Endothelial cell of umbilical vein (primary cell): ENCODE measurements at regions not wholly inside any gene's neighbourhood (a gene's known extent, or its start where the extent isn't known, plus 50 kb on each side); places are given as distances from the start of the nearest gene placed in this dataset.

Source experiments
- BruUV-seq: library from RNA; stranded (reverse); fragments of 400-500 nt; replicated peaks from 2 replicates; lab custom pipeline; 2021; lab: Mats Ljungman, UMichigan
- CTCF ChIA-PET: fragments of 300-600, 350-600 bp; sonication (Branson Sonifier 250); formaldehyde crosslinking; loops from one replicate; lab custom pipeline; 2021; ENCODE audit warnings: antibody characterized with exemption, inconsistent platforms; lab: Charles Lee
- POLR2A ChIA-PET: fragments of 300-600, 350-600 bp; sonication (Branson Sonifier 250); formaldehyde crosslinking; loops from one replicate; lab custom pipeline; 2021; ENCODE audit warnings: antibody characterized with exemption, inconsistent platforms; lab: Charles Lee
- DNase-seq: peaks from one replicate; pipeline ENCODE4 v3.0.0-alpha.2; 2011; ENCODE audit warnings: low read depth, low spot score
- FAIRE-seq: peaks from 2 replicates; lab custom pipeline; 2011; peaks lifted over from hg19 to GRCh38; lab: Jason Lieb, UNC
- H2AFZ ChIP-seq: 2 replicates; pipeline ENCODE4 v1.6.0; 2012; ENCODE audit warnings: low read depth, low read length, control low read depth, inconsistent platforms
- H3K27ac ChIP-seq: 2 replicates; pipeline ENCODE4 v1.5.1; 2011; ENCODE audit warnings: low read depth, mild to moderate bottlenecking, control low read depth, low read length, moderate library complexity; ENCODE audit not compliant: insufficient read depth
- H3K27me3 ChIP-seq, 2 experiments: 2 replicates each; pipeline versions ENCODE4 v1.6.0 to v1.6.1; 2011; ENCODE audit warnings: low read length in 2 of 2, mixed read lengths in 1 of 2; ENCODE audit not compliant: control insufficient read depth in 2 of 2, insufficient read depth in 2 of 2
- H3K36me3 ChIP-seq, 2 experiments: 2 replicates in 1 of 2; 3 replicates in 1 of 2; pipeline ENCODE4 v1.5.1; 2011; ENCODE audit warnings: low read length in 2 of 2, mild to moderate bottlenecking in 1 of 2, moderate library complexity in 1 of 2; ENCODE audit not compliant: control insufficient read depth in 2 of 2, insufficient read depth in 2 of 2; ENCODE audit errors: extremely low read depth in 1 of 2
- H3K4me1 ChIP-seq: 3 replicates; pipeline ENCODE4 v1.5.1; 2011; ENCODE audit warnings: mild to moderate bottlenecking, low read length; ENCODE audit not compliant: control insufficient read depth, insufficient read depth; ENCODE audit errors: extremely low read depth
- H3K4me2 ChIP-seq: 2 replicates; pipeline ENCODE4 v1.6.1; 2011; ENCODE audit warnings: low read length, control low read depth, mixed read lengths; ENCODE audit not compliant: insufficient read depth
- H3K4me3 ChIP-seq, 3 experiments: fragments of 200-600 bp in 1 of 3; sonication (generic), shearing (Covaris generic) in 1 of 3; replicated peaks in 1 of 3; 2 replicates each; pipeline ENCODE4 v1.5.1; 2011 to 2016; ENCODE audit warnings: control low read depth in 3 of 3, low read length in 3 of 3, mild to moderate bottlenecking in 2 of 3, inconsistent platforms in 1 of 3, low read depth in 1 of 3, moderate library complexity in 1 of 3; ENCODE audit not compliant: insufficient read depth in 1 of 3
- H3K79me2 ChIP-seq: 2 replicates; pipeline ENCODE4 v1.6.0; 2012; ENCODE audit warnings: low read length, inconsistent platforms; ENCODE audit not compliant: control insufficient read depth, insufficient read depth
- H3K9ac ChIP-seq: replicated peaks from 2 replicates; pipeline ENCODE3; 2011; ENCODE audit warnings: low read length, control low read depth; ENCODE audit not compliant: insufficient read depth; ENCODE audit errors: extremely low read depth
- H3K9me1 ChIP-seq: replicated peaks from 3 replicates; pipeline ENCODE4 v1.6.0; 2011; ENCODE audit warnings: mild to moderate bottlenecking, low read length; ENCODE audit not compliant: control insufficient read depth, insufficient read depth; ENCODE audit errors: extremely low read depth
- H3K9me3 ChIP-seq: replicated peaks from 2 replicates; pipeline ENCODE4 v1.5.1; 2012; ENCODE audit warnings: low read length, inconsistent platforms; ENCODE audit not compliant: control insufficient read depth, insufficient read depth
- H4K20me1 ChIP-seq: replicated peaks from 2 replicates; pipeline ENCODE3; 2011; ENCODE audit warnings: mild to moderate bottlenecking, low read length; ENCODE audit not compliant: control insufficient read depth, insufficient read depth; ENCODE audit errors: extremely low read depth
- CTCF ChIP-seq, 2 donors: IDR thresholded peaks; 1 replicate in 1 of 2; 2 replicates in 1 of 2; pipeline ENCODE4 v1.5.1; 2011; ENCODE audit warnings: low read length in 2 of 2, mild to moderate bottlenecking in 2 of 2, moderate library complexity in 2 of 2, control low read depth in 1 of 2, inconsistent platforms in 1 of 2, low read depth in 1 of 2; ENCODE audit not compliant: insufficient read depth in 1 of 2; ENCODE audit errors: extremely low read depth in 1 of 2
- EZH2 ChIP-seq: IDR thresholded peaks from 2 replicates; pipeline ENCODE4 v1.6.1; 2012; ENCODE audit warnings: borderline replicate concordance, low read depth, mild to moderate bottlenecking, moderate library complexity, low read length, inconsistent platforms; ENCODE audit not compliant: severe bottlenecking
- FOS ChIP-seq: IDR thresholded peaks from 2 replicates; pipeline ENCODE4 v1.6.1; 2011; ENCODE audit warnings: mild to moderate bottlenecking, low read length, moderate library complexity, borderline replicate concordance; ENCODE audit not compliant: insufficient read depth
- GATA2 ChIP-seq: IDR thresholded peaks from 2 replicates; pipeline ENCODE4 v1.7.0; 2011; ENCODE audit warnings: low read depth, mild to moderate bottlenecking, moderate library complexity, mixed read lengths, low read length; ENCODE audit not compliant: insufficient read length, insufficient read depth
- JUN ChIP-seq: IDR thresholded peaks from 2 replicates; pipeline ENCODE4 v1.6.1; 2011; ENCODE audit warnings: borderline replicate concordance, low read depth; ENCODE audit not compliant: insufficient read length, insufficient read depth
- MAX ChIP-seq: IDR thresholded peaks from 2 replicates; pipeline ENCODE4 v1.6.1; 2011; ENCODE audit not compliant: insufficient read depth, insufficient read length
- MYC ChIP-seq: IDR thresholded peaks from one replicate; pipeline ENCODE4 v1.6.1; 2011; ENCODE audit warnings: mild to moderate bottlenecking, low read depth, low read length
- POLR2A ChIP-seq: IDR thresholded peaks from 2 replicates; pipeline ENCODE4 v1.6.1; 2012; ENCODE audit warnings: low read depth, mild to moderate bottlenecking, control low read depth, low read length
- POLR2AphosphoS5 ChIP-seq: IDR thresholded peaks from 2 replicates; pipeline ENCODE4 v1.6.1; 2012; ENCODE audit warnings: low read depth, mild to moderate bottlenecking, control low read depth, low read length, moderate library complexity; ENCODE audit not compliant: insufficient read depth
- dilution Hi-C: fragments of 300-500 bp; cut with MboI; formaldehyde crosslinking; loops from one replicate; pipeline ENCODE4 v1.15.0; 2019; ENCODE audit warnings: low sequenced_read_pairs; ENCODE audit not compliant: extremely low pct_ligation_motif_present
- intact Hi-C: fragments of 100-400 bp; cut with micrococcal nuclease; formaldehyde crosslinking; loops from one replicate; pipeline ENCODE4 v1.10.0; 2022

DNA sequence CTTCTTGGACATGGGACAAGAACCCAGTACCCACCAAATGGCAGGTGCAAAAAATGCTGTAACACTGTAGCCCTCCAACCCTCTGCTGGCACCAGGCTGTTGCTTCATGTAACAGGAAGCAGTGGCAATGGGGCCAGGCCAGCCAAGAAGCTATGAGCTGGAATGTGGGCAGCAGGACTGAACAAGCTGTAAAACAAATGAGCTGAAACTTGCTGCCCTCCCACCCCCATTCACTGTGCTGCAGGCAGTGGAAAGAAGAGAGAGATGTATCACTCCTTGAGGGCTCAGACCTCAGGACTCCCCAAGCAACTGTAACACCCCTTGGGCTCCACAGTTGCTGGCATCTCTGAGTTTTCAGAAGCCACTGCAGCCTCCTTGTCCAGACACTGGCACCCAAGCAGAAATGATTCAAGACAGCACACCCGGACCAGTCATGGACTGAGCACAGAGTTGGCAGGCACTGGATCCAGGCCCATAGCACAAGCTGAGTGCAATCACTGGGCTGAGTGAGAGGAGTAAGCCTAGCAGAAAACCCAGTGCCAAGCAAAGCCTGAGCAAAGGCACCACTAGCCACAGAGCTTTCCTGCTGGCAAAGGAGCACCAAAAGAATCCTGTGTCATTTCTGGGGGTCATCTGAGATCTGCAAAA is 321.4 kb upstream of the CXADR start:
- no TSS peak for BruUV-seq
- dilution Hi-C loops (no loop called here), intact Hi-C loops (no loop called here)
- ChIA-PET POLR2A (no interaction called here), CTCF (no interaction called here)
- TF ChIP-seq MYC (no peak), EZH2 (no peak), GATA2 (no peak), JUN (no peak), POLR2A (no peak), MAX (no peak), CTCF (IDR thresholded peaks at IDR 0.05; ENCODE audit: extremely low read depth in 1 of 2, insufficient read depth in 1 of 2, low read depth in 1 of 2, low read length in 2 of 2) (no peak), FOS (no peak), POLR2AphosphoS5 (no peak)
- Histone ChIP-seq H3K4me2 (no peak overlapping the region), H3K9me3 (no peaks in the 10 kb centered on the region), H3K4me3 (no peak overlapping the region), H3K27me3 (no peaks in the 10 kb centered on the region), H3K27ac (no peak overlapping the region), H3K79me2 (no peaks in the 10 kb centered on the region), H3K4me1 (no peaks in the 10 kb centered on the region), H3K9me1 (no peaks in the 10 kb centered on the region), H2AFZ (no peak overlapping the region), H3K36me3 (no peaks in the 10 kb centered on the region), H4K20me1 (no peaks in the 10 kb centered on the region), H3K9ac (no peak overlapping the region)
- DNase-seq (no peak), FAIRE-seq (no peak)
